Kidney (tissue), 13 donors: ENCODE measurements at regions not wholly inside any gene's neighbourhood (a gene's known extent, or its start where the extent isn't known, plus 50 kb on each side); places are given as distances from the start of the nearest gene placed in this dataset.

Experiments used
- DNase-seq, 5 donors: peaks; one replicate each; pipeline ENCODE4 v3.0.0-alpha.2; 2013 to 2020
- FAIRE-seq: peaks from 2 replicates; lab custom pipeline; 2012; peaks lifted over from hg19 to GRCh38; lab: Jason Lieb, UNC
- H3K27ac ChIP-seq, 2 donors: one replicate each; pipeline ENCODE4 v1.7.0; 2013; ENCODE audit warnings: low read depth in 2 of 2, low read length in 2 of 2, inconsistent platforms in 1 of 2
- H3K27me3 ChIP-seq: one replicate; pipeline ENCODE4 v1.7.1; 2013; ENCODE audit warnings: low read length, inconsistent platforms; ENCODE audit not compliant: control insufficient read depth, insufficient read depth
- H3K36me3 ChIP-seq, 3 donors: one replicate each; pipeline versions ENCODE4 v1.7.0 to v1.7.1; 2013; ENCODE audit warnings: low read length in 3 of 3, control low read depth in 1 of 3, inconsistent platforms in 1 of 3; ENCODE audit not compliant: insufficient read depth in 3 of 3, control insufficient read depth in 2 of 3
- H3K4me1 ChIP-seq, 3 donors: one replicate each; pipeline versions ENCODE4 v1.7.0 to v1.7.1; 2013; ENCODE audit warnings: low read length in 3 of 3, inconsistent platforms in 1 of 3, low read depth in 1 of 3; ENCODE audit not compliant: control insufficient read depth in 2 of 3, insufficient read depth in 2 of 3
- H3K4me3 ChIP-seq, 3 donors: one replicate each; pipeline versions ENCODE4 v1.7.0 to v1.8.1; 2013; ENCODE audit warnings: low read length in 3 of 3, control low read depth in 1 of 3, inconsistent platforms in 1 of 3
- H3K9ac ChIP-seq, 3 donors: one replicate each; pipeline versions ENCODE4 v1.7.0 to v1.7.1; 2013; ENCODE audit warnings: low read length in 3 of 3, control low read depth in 1 of 3, inconsistent platforms in 1 of 3
- H3K9me3 ChIP-seq, 3 donors: one replicate each; pipeline versions ENCODE4 v1.7.0 to v1.7.1; 2013; ENCODE audit warnings: low read length in 3 of 3, control low read depth in 1 of 3, inconsistent platforms in 1 of 3; ENCODE audit not compliant: control insufficient read depth in 2 of 3, insufficient read depth in 1 of 3
- CTCF ChIP-seq: IDR thresholded peaks from 3 replicates; pipeline ENCODE4 v1.5.1; 2012; ENCODE audit warnings: mild to moderate bottlenecking, moderate library complexity, borderline replicate concordance; ENCODE audit not compliant: insufficient read depth; ENCODE audit errors: extremely low read depth
- intact Hi-C: fragments of 100-400 bp; cut with DNase I; formaldehyde crosslinking; loops from one replicate; pipeline ENCODE4 v1.11.1; 2022
- donor health status: control.
- donor health status: control.
- donor health status: control.
- donor health status: control.
- donor health status: control.
- donor health status: DM: yes; HTN: yes; CAD: no.
- donor health status: Normal renal cell carcinoma (clear cell type).

GRCh38 chr6:8246403-8246802 is 144.1 kb upstream of the EEF1E1 start:
- intact Hi-C loops = no loop called here
- TF ChIP-seq CTCF = no peak
- DNase-seq = no peak

GRCh38 chr6:8245726-8246125 is 143.4 kb upstream of the EEF1E1 start:
- intact Hi-C loops = no loop called here
- Histone ChIP-seq H3K4me3 (no peak overlapping the region), H3K9ac (no peak overlapping the region), H3K4me1 (no peaks in the 10 kb centered on the region), H3K27ac (no peak overlapping the region), H3K27me3 (no peaks in the 10 kb centered on the region), H3K36me3 (no peaks in the 10 kb centered on the region), H3K9me3 (peaks cover 0 to 2% (median 0%) of the 10 kb centered on the region in 3 donors)
- TF ChIP-seq CTCF = no peak
- DNase-seq (peak in 4 of 5 donors; percentile 45 to 71 (median 60)), FAIRE-seq (no peak)

More at GRCh38 chr6:8246403-8246802, 144.1 kb upstream of the EEF1E1 start:
- Histone ChIP-seq H3K27me3 (no peaks in the 10 kb centered on the region), H3K9me3 (peaks cover 0 to 2% (median 0%) of the 10 kb centered on the region in 3 donors), H3K4me3 (no peak overlapping the region), H3K27ac (no peak overlapping the region), H3K4me1 (no peaks in the 10 kb centered on the region), H3K36me3 (no peaks in the 10 kb centered on the region), H3K9ac (no peak overlapping the region)
- no peak for FAIRE-seq

DNA sequence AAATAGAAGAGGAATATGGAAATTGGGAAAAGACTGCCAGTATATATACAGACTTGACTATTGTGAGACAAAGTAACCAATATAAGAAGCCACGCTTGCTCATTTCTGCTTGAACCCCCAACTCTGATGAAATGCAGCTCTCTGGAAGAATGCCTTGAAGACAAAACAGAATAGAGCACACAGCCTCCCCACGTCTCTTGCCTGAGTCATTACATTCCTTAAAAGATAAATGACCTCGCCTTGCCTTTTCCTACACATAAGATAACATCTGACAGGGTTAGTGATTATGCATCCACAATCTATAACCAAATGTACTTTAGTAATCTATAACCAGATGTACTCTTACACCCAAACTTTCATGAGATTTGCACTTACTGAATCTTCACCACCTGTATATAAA is 141.1 kb upstream of the EEF1E1 start:
- H3K36me3 ChIP-seq = no peaks in the 10 kb centered on the region
- TF ChIP-seq CTCF = no peak
- H3K9ac ChIP-seq = no peak overlapping the region
- no peaks in the 10 kb centered on the region for H3K4me1 ChIP-seq
- no peaks in the 10 kb centered on the region for H3K9me3 ChIP-seq
- DNase-seq = no peak
- H3K4me3 ChIP-seq = no peak overlapping the region
- H3K27ac ChIP-seq = no peak overlapping the region
- FAIRE-seq = no peak
- intact Hi-C loops = no loop called here
- H3K27me3 ChIP-seq = no peaks in the 10 kb centered on the region

- no peaks in the 10 kb centered on the region for H3K9me3 ChIP-seq
- H3K27me3 ChIP-seq = no peaks in the 10 kb centered on the region
- no peak for DNase-seq
- no peak overlapping the region for H3K9ac ChIP-seq
- no peak overlapping the region for H3K27ac ChIP-seq
- FAIRE-seq = no peak
- H3K36me3 ChIP-seq = no peaks in the 10 kb centered on the region
- H3K4me3 ChIP-seq = no peak overlapping the region
- no peaks in the 10 kb centered on the region for H3K4me1 ChIP-seq
- TF ChIP-seq CTCF = no peak
- intact Hi-C loops = no loop called here
These were observed 140.5 kb upstream of the EEF1E1 start for GRCh38 chr6:8242885-8243284.
